Loucy (cell line): ENCODE measurements at regions not wholly inside any gene's neighbourhood (a gene's known extent, or its start where the extent isn't known, plus 50 kb on each side); places are given as distances from the start of the nearest gene placed in this dataset.

ENCODE experiments used
- H2AFZ ChIP-seq: fragments of 200-600 bp; sonication (generic); 2 replicates; pipeline ENCODE4 v1.6.0; 2016; ENCODE audit warnings: antibody characterized with exemption, mild to moderate bottlenecking, low read length, moderate library complexity
- H3F3A ChIP-seq: fragments of 200-600 bp; 2 replicates; pipeline ENCODE4 v1.6.0; 2016; ENCODE audit warnings: antibody characterized with exemption, low read depth, mild to moderate bottlenecking
- H3K27me3 ChIP-seq: fragments of 200-600 bp; sonication (generic); 2 replicates; pipeline ENCODE4 v1.6.1; 2014; ENCODE audit warnings: low read length, mild to moderate bottlenecking; ENCODE audit not compliant: insufficient read depth, poor library complexity, severe bottlenecking
- H3K36me3 ChIP-seq: fragments of 200-600 bp; sonication (generic); 2 replicates; pipeline ENCODE4 v1.6.1; 2016; ENCODE audit warnings: low read length; ENCODE audit not compliant: insufficient read depth
- H3K4me1 ChIP-seq: fragments of 200-600 bp; sonication (generic); 2 replicates; pipeline ENCODE4 v1.5.1; 2014; ENCODE audit warnings: low read length, mild to moderate bottlenecking; ENCODE audit not compliant: insufficient read depth, poor library complexity, severe bottlenecking
- H3K4me2 ChIP-seq: fragments of 200-600 bp; sonication (generic); 2 replicates; pipeline ENCODE4 v1.6.0; 2014; ENCODE audit warnings: antibody characterized with exemption, low read length, low read depth, mild to moderate bottlenecking; ENCODE audit not compliant: poor library complexity, severe bottlenecking
- H3K4me3 ChIP-seq: fragments of 200-600 bp; sonication (generic); 2 replicates; pipeline ENCODE4 v1.5.1; 2014; ENCODE audit warnings: low read length, mild to moderate bottlenecking, mixed read lengths; ENCODE audit not compliant: poor library complexity, severe bottlenecking
- H3K79me2 ChIP-seq: fragments of 200-600 bp; sonication (generic); 2 replicates; pipeline ENCODE4 v1.6.1; 2014; ENCODE audit warnings: low read length; ENCODE audit not compliant: insufficient read depth
- H3K9ac ChIP-seq: fragments of 200-600 bp; sonication (generic); 2 replicates; pipeline ENCODE4 v1.6.0; 2014; ENCODE audit warnings: mild to moderate bottlenecking, low read depth, low read length, moderate library complexity; ENCODE audit not compliant: poor library complexity, severe bottlenecking
- H3K9me2 ChIP-seq: fragments of 200-600 bp; sonication (generic); replicated peaks from 2 replicates; pipeline ENCODE4 v1.6.1; 2016; ENCODE audit warnings: low read depth, low read length, mixed read lengths
- H3K9me3 ChIP-seq: fragments of 200-600 bp; sonication (generic); 2 replicates; pipeline ENCODE4 v1.6.1; 2014; ENCODE audit warnings: mild to moderate bottlenecking, antibody characterized with exemption, low read length, low read depth; ENCODE audit not compliant: insufficient read depth
- H4K20me1 ChIP-seq: fragments of 200-600 bp; sonication (generic); 2 replicates; pipeline ENCODE4 v1.6.0; 2014; ENCODE audit warnings: antibody characterized with exemption, low read length, mild to moderate bottlenecking; ENCODE audit not compliant: insufficient read depth, poor library complexity, severe bottlenecking
- EZH2phosphoT487 ChIP-seq: fragments of 200-600 bp; IDR thresholded peaks from 2 replicates; pipeline ENCODE4 v1.6.1; 2018; ENCODE audit warnings: antibody characterized with exemption, mild to moderate bottlenecking, moderate library complexity, borderline replicate concordance
- TF ChIP-seq, protein P1 (sequence below): fragments of 200-600 bp; sonication (generic); conservative IDR thresholded peaks from 2 replicates; pipeline ENCODE4 v1.5.1; 2014; ENCODE audit warnings: mild to moderate bottlenecking, antibody characterized with exemption, low read length

DNA sequence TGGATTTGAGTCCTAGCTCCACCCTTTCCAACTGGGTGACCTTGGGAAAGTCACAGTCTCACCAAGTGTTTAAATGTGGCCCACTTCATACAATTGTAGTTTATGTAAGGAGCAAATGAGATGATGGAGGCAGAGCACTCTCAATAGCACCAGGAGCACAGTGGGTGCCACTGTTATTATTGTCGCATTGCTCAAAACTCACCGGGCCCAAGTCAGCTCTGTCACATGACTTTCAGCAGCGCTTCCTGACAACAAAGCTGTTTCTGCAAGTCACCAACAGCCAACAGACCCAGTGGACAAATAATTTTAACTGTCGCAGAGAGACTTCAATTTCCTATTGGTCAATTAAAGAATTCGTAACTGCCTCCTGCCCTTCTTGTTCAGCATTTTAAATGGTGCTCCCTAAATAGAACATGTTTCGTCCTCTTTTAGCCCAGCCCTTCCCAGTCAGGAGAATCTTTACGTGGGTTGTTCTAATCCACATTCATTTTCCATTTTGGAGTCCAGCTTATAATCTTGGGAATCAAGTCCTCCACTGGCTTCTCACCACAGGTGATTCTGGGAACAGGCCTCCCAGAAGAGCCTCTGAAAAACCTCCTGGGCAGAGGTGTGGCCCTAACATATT lies 415.6 kb upstream of the NPVF start:
- H3K9me2 ChIP-seq: no peaks in the 10 kb centered on the region
- H3K9ac ChIP-seq: peak overlapping the region; percentile 34
- H3K4me2 ChIP-seq: peak overlapping the region; percentile 33
- H3F3A ChIP-seq: no peaks in the 10 kb centered on the region
- TF ChIP-seq EZH2phosphoT487: no peak
- TF ChIP-seq, protein P1, sequence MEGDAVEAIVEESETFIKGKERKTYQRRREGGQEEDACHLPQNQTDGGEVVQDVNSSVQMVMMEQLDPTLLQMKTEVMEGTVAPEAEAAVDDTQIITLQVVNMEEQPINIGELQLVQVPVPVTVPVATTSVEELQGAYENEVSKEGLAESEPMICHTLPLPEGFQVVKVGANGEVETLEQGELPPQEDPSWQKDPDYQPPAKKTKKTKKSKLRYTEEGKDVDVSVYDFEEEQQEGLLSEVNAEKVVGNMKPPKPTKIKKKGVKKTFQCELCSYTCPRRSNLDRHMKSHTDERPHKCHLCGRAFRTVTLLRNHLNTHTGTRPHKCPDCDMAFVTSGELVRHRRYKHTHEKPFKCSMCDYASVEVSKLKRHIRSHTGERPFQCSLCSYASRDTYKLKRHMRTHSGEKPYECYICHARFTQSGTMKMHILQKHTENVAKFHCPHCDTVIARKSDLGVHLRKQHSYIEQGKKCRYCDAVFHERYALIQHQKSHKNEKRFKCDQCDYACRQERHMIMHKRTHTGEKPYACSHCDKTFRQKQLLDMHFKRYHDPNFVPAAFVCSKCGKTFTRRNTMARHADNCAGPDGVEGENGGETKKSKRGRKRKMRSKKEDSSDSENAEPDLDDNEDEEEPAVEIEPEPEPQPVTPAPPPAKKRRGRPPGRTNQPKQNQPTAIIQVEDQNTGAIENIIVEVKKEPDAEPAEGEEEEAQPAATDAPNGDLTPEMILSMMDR: no peak
- no peaks in the 10 kb centered on the region for H4K20me1 ChIP-seq
- peak overlapping the region; percentile 10 for H3K4me3 ChIP-seq
- H3K4me1 ChIP-seq: peaks cover 70% of the 10 kb centered on the region
- no peaks in the 10 kb centered on the region for H3K27me3 ChIP-seq
- no peaks in the 10 kb centered on the region for H3K9me3 ChIP-seq
- H2AFZ ChIP-seq: peak overlapping the region; percentile 58
- H3K79me2 ChIP-seq: no peaks in the 10 kb centered on the region
- no peaks in the 10 kb centered on the region for H3K36me3 ChIP-seq

DNA sequence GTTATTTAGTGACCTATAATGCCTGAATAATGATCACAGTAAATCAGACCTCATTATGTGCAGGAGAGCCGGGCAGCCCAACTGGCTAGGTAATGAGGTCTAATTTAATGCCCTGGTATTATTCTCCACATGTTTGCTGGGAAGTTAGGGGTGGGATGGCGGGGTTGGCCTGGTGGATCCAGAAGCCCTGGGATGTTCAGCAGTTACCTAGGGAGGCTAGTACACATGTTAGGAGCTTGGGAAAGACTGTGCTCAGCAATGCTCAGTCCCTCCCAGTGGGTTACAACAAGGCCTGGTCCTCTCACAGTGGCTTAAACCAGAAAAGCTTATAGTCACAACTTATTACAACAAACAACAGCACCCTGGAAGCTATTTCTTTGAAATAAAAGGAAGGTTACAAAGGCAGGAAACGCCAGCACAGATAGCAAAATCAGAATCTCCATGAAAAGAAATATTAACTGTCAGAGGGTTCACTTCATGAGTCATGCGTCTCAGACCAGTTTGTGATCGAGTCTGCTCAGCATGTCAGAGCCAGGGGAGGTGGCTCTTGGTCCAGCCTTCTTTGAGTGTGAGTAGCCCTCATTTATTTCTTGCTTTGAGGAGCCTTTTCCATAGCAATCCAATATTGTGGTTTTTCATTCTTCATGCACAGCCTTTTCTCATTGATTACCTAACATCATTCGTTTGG lies 418.6 kb upstream of the NPVF start:
- H3K9ac ChIP-seq: peak overlapping the region; percentile 13
- H3K27me3 ChIP-seq: no peaks in the 10 kb centered on the region
- no peak for TF ChIP-seq EZH2phosphoT487
- H3K4me1 ChIP-seq: peaks cover 82% of the 10 kb centered on the region
- H3K79me2 ChIP-seq: no peaks in the 10 kb centered on the region
- no peaks in the 10 kb centered on the region for H3K9me3 ChIP-seq
- no peaks in the 10 kb centered on the region for H3K9me2 ChIP-seq
- H3K36me3 ChIP-seq: no peaks in the 10 kb centered on the region
- H3F3A ChIP-seq: no peaks in the 10 kb centered on the region
- no peaks in the 10 kb centered on the region for H4K20me1 ChIP-seq
- peak overlapping the region; percentile 24 for H3K4me2 ChIP-seq
- no peak overlapping the region for H3K4me3 ChIP-seq
- peak overlapping the region; percentile 55 for H2AFZ ChIP-seq

- Histone ChIP-seq H3K27me3 (no peaks in the 10 kb centered on the region), H3F3A (peaks cover 8% of the 10 kb centered on the region), H3K79me2 (no peaks in the 10 kb centered on the region), H2AFZ (no peak overlapping the region), H4K20me1 (no peaks in the 10 kb centered on the region), H3K4me3 (no peak overlapping the region), H3K4me2 (no peak overlapping the region), H3K9me2 (no peaks in the 10 kb centered on the region), H3K9me3 (no peaks in the 10 kb centered on the region), H3K4me1 (peaks cover 83% of the 10 kb centered on the region), H3K9ac (no peak overlapping the region), H3K36me3 (no peaks in the 10 kb centered on the region)
- no peak for TF ChIP-seq EZH2phosphoT487
- TF ChIP-seq, protein P1: no peak
Measured at GRCh38 chr7:25647872-25648271, 419.6 kb upstream of the NPVF start.
